ENCODE measurements at regions not wholly inside any gene's neighbourhood (a gene's known extent, or its start where the extent isn't known, plus 50 kb on each side); places are given as distances from the start of the nearest gene placed in this dataset.

DNA sequence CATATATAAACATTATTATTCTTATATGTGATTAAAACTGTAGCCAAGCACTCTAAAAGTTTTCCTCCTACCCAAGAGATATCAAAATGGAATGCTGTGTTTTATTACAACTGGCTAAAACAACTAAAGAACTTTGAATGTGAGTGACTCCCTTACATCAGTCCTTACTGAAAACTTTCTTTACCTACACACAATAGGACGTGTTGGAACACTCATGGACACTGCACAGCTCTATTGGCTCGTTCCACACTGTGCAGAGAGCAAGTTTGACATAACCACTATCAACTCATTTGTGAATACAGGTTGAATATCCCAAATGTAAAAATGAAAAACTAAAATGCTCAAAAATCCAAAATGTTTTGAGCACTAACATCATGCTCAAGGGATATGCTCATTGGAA, 650.6 kb downstream of the SLC4A3 start:
- Mint-ChIP-seq H3K4me1 (no peaks in the 10 kb centered on the region), H3K27me3 (no peaks in the 10 kb centered on the region), H3K27ac (no peak overlapping the region), H3K36me3 (no peaks in the 10 kb centered on the region), H3K9me3 (peaks cover 0 to 4% (median 2%) of the 10 kb centered on the region in 3 donors), H3K4me3 (no peak overlapping the region)

GRCh38 chr2:220279372-220279771, 651.9 kb downstream of the SLC4A3 start:
- Mint-ChIP-seq H3K36me3 (no peaks in the 10 kb centered on the region), H3K4me3 (no peak overlapping the region), H3K27ac (no peak overlapping the region), H3K9me3 (peaks cover 0 to 4% (median 2%) of the 10 kb centered on the region in 3 donors), H3K27me3 (no peaks in the 10 kb centered on the region), H3K4me1 (no peaks in the 10 kb centered on the region)

GRCh38 chr2:220279840-220280239, 652.4 kb downstream of the SLC4A3 start:
- H3K27ac Mint-ChIP-seq, result no peak overlapping the region
- no peak overlapping the region for H3K4me3 Mint-ChIP-seq
- no peaks in the 10 kb centered on the region for H3K4me1 Mint-ChIP-seq
- H3K36me3 Mint-ChIP-seq, result no peaks in the 10 kb centered on the region
- no peaks in the 10 kb centered on the region for H3K27me3 Mint-ChIP-seq
- peaks cover 0 to 4% (median 2%) of the 10 kb centered on the region in 3 donors for H3K9me3 Mint-ChIP-seq

- Mint-ChIP-seq H3K27me3 (no peaks in the 10 kb centered on the region), H3K4me1 (no peaks in the 10 kb centered on the region), H3K36me3 (no peaks in the 10 kb centered on the region)
These were observed 653.3 kb downstream of the SLC4A3 start for GRCh38 chr2:220280736-220281135.

GRCh38 chr2:220281771-220282170, 654.3 kb downstream of the SLC4A3 start:
- Mint-ChIP-seq H3K27ac (no peak overlapping the region), H3K27me3 (no peaks in the 10 kb centered on the region), H3K4me3 (no peak overlapping the region), H3K4me1 (no peaks in the 10 kb centered on the region), H3K36me3 (no peaks in the 10 kb centered on the region), H3K9me3 (peaks cover 0 to 4% (median 0%) of the 10 kb centered on the region in 3 donors)

More at GRCh38 chr2:220280736-220281135, 653.3 kb downstream of the SLC4A3 start:
- no peak overlapping the region for H3K4me3 Mint-ChIP-seq
- H3K27ac Mint-ChIP-seq, result no peak overlapping the region
- peaks cover 0 to 4% (median 2%) of the 10 kb centered on the region in 3 donors for H3K9me3 Mint-ChIP-seq

- Mint-ChIP-seq H3K27me3 (no peaks in the 10 kb centered on the region), H3K9me3 (peaks cover 0 to 4% (median 0%) of the 10 kb centered on the region in 3 donors), H3K4me3 (no peak overlapping the region), H3K27ac (no peak overlapping the region), H3K4me1 (no peaks in the 10 kb centered on the region), H3K36me3 (no peaks in the 10 kb centered on the region)
These were observed 654.8 kb downstream of the SLC4A3 start for GRCh38 chr2:220282236-220282635.

- Mint-ChIP-seq H3K36me3 (no peaks in the 10 kb centered on the region), H3K4me3 (no peak overlapping the region), H3K9me3 (peaks cover 0 to 6% (median under 1%) of the 10 kb centered on the region in 3 donors), H3K27me3 (no peaks in the 10 kb centered on the region), H3K27ac (no peak overlapping the region), H3K4me1 (no peaks in the 10 kb centered on the region)
These were observed 666.5 kb downstream of the SLC4A3 start for GRCh38 chr2:220293966-220294365.

- Mint-ChIP-seq H3K4me1 (no peaks in the 10 kb centered on the region), H3K9me3 (peaks cover 0 to 6% (median 0%) of the 10 kb centered on the region in 3 donors), H3K27me3 (no peaks in the 10 kb centered on the region)
These were observed 668.7 kb downstream of the SLC4A3 start for GRCh38 chr2:220296174-220296573.

DNA sequence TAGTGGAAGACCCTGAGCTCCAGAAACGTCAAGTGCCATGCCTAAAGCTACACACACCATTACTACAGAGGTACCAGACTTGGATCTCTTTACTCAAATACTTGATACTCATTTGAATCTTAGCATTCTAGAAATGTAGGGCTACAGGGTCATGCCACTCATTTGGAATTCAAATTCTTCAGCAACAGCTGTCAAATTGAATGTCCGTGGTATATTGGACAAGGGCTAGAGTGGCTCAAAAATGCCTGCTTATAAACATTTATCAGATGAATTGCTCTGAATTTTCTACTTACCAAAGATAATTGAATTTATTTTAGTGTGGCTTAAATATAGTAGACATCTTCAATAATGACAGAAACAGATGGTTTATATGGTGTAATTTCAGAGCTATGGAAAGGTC, 669.7 kb downstream of the SLC4A3 start:
- no peak overlapping the region for H3K4me3 Mint-ChIP-seq
- H3K27me3 Mint-ChIP-seq, result no peaks in the 10 kb centered on the region
- no peaks in the 10 kb centered on the region for H3K4me1 Mint-ChIP-seq
- H3K36me3 Mint-ChIP-seq, result no peaks in the 10 kb centered on the region
- peaks cover 0 to 6% (median 0%) of the 10 kb centered on the region in 3 donors for H3K9me3 Mint-ChIP-seq
- no peak overlapping the region for H3K27ac Mint-ChIP-seq

More at GRCh38 chr2:220296174-220296573, 668.7 kb downstream of the SLC4A3 start:
- H3K27ac Mint-ChIP-seq, result no peak overlapping the region
- no peak overlapping the region for H3K4me3 Mint-ChIP-seq
- H3K36me3 Mint-ChIP-seq, result no peaks in the 10 kb centered on the region

- H3K27ac Mint-ChIP-seq, result no peak overlapping the region
- no peaks in the 10 kb centered on the region for H3K27me3 Mint-ChIP-seq
- H3K9me3 Mint-ChIP-seq, result peaks cover 0 to 3% (median 0%) of the 10 kb centered on the region in 3 donors
- no peak overlapping the region for H3K4me3 Mint-ChIP-seq
- H3K4me1 Mint-ChIP-seq, result no peaks in the 10 kb centered on the region
- no peaks in the 10 kb centered on the region for H3K36me3 Mint-ChIP-seq
These were observed 673.4 kb downstream of the SLC4A3 start for GRCh38 chr2:220300806-220301205.

DNA sequence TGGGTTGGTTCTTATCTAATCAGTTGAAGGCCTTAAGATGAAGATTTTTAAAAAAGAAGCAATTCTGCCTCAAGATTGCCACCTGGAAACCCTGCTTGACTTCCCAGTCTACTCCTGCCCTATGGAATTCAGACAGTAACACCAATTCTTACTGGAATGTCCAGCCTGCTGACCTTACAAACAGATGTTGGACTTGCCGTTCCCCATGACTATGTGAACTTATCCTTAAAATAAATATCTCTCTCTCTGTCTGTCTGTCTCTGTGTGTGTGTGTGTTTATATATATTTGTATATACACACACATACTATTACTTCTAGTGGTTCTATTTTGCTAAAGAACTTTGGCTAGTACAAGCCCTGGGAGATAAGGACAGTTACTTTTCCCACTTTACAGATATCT, 675.3 kb downstream of the SLC4A3 start:
- no peak overlapping the region for H3K4me3 Mint-ChIP-seq
- H3K27ac Mint-ChIP-seq, result no peak overlapping the region
- H3K36me3 Mint-ChIP-seq, result no peaks in the 10 kb centered on the region
- no peaks in the 10 kb centered on the region for H3K27me3 Mint-ChIP-seq
- H3K4me1 Mint-ChIP-seq, result no peaks in the 10 kb centered on the region
- no peaks in the 10 kb centered on the region for H3K9me3 Mint-ChIP-seq

GRCh38 chr2:220309215-220309614, 681.8 kb downstream of the SLC4A3 start:
- H3K4me1 Mint-ChIP-seq, result no peaks in the 10 kb centered on the region

DNA sequence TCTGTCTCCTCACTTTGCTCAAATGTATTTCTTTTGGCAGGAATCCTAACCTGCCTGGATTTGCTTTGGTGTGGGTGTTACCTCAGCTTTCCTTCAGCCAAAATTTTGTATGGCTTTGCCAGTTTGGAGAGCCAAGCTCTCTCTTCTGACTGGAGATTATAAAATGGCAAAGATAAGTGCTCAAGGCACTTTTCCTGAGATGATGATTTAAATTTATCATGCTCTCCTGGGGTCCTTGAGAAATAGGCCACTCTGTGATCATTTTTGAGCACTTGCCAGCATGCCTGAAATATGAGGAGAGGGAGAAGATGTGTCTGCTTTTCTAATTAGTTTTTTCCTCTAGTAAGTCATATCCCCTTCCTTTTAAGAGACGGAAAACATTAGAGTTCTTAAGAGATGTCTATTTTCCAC, 683.0 kb downstream of the SLC4A3 start:
- peaks cover 2 to 14% (median 3%) of the 10 kb centered on the region in 3 donors for H3K9me3 Mint-ChIP-seq
- H3K4me3 Mint-ChIP-seq, result no peak overlapping the region
- no peaks in the 10 kb centered on the region for H3K27me3 Mint-ChIP-seq
- H3K36me3 Mint-ChIP-seq, result no peaks in the 10 kb centered on the region
- H3K27ac Mint-ChIP-seq, result no peak overlapping the region
- no peaks in the 10 kb centered on the region for H3K4me1 Mint-ChIP-seq

More at GRCh38 chr2:220309215-220309614, 681.8 kb downstream of the SLC4A3 start:
- H3K36me3 Mint-ChIP-seq, result no peaks in the 10 kb centered on the region
- no peak overlapping the region for H3K4me3 Mint-ChIP-seq
- no peak overlapping the region for H3K27ac Mint-ChIP-seq
- peaks cover 2 to 4% (median 3%) of the 10 kb centered on the region in 3 donors for H3K9me3 Mint-ChIP-seq
- no peaks in the 10 kb centered on the region for H3K27me3 Mint-ChIP-seq

DNA sequence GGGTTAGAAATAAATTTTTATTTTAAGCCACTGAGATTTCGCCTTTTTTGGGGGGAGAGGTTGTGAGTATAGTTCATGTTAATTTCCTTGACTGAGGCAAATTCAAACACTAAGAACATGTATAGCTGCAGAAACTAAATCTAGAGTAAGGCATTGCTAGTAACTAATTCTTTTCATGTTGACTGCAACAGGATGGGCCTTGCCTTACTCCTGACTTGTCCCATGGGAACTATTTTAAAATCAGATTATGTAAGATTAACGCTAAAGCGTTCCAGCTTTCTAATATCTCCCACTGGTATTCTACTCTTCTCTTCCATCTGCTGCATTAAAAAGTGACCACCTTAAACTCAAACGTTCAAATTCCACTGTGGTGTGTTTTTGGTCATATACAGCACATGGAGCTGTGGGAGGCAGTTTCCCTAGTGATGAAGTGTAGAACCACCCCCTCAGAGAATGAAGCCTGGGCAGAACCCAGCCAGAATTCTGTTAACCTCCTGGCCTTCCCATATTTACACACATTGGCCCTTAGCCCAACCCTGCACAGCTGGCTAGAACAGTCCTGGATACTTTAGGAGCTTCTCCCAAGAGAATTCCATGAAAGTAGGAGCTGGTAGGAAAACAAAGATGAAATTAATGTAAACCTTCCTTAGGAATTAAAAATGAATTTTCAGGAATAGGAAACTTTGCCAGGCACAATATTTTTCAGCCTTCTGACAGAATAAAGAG, 687.8 kb downstream of the SLC4A3 start:
- no peaks in the 10 kb centered on the region for H3K36me3 Mint-ChIP-seq
- H3K9me3 Mint-ChIP-seq, result peaks cover 0 to 20% (median 4%) of the 10 kb centered on the region in 3 donors
- H3K4me3 Mint-ChIP-seq, result no peak overlapping the region
- H3K4me1 Mint-ChIP-seq, result no peaks in the 10 kb centered on the region
- H3K27me3 Mint-ChIP-seq, result no peaks in the 10 kb centered on the region
- H3K27ac Mint-ChIP-seq, result no peak overlapping the region

- Mint-ChIP-seq H3K27me3 (no peaks in the 10 kb centered on the region), H3K9me3 (peaks cover 0 to 20% (median 4%) of the 10 kb centered on the region in 3 donors), H3K36me3 (no peaks in the 10 kb centered on the region), H3K27ac (no peak overlapping the region), H3K4me3 (no peak overlapping the region), H3K4me1 (no peaks in the 10 kb centered on the region)
These were observed 690.6 kb downstream of the SLC4A3 start for GRCh38 chr2:220318037-220318436.

GRCh38 chr2:220318508-220318907, 691.1 kb downstream of the SLC4A3 start:
- Mint-ChIP-seq H3K27ac (no peak overlapping the region), H3K9me3 (peaks cover 0 to 20% (median 4%) of the 10 kb centered on the region in 3 donors), H3K27me3 (no peaks in the 10 kb centered on the region), H3K4me1 (no peaks in the 10 kb centered on the region), H3K36me3 (no peaks in the 10 kb centered on the region), H3K4me3 (no peak overlapping the region)
